Activated naive CD4-positive, alpha-beta T cell treated with anti-CD3 and anti-CD28 coated beads for 36 hours (primary cell): ENCODE measurements at regions not wholly inside any gene's neighbourhood (a gene's known extent, or its start where the extent isn't known, plus 50 kb on each side); places are given as distances from the start of the nearest gene placed in this dataset.
A peak's percentile ranks its signal among the peaks of the same experiment; 100 is the strongest.
"Not testable (repeated sequence)": the region's sequence is repeated elsewhere in the genome, so short reads cannot be mapped to it uniquely, and the experiment has no call there.

Source experiments
- CTCF ChIA-PET: fragments of 350-600 bp; sonication (Branson Sonifier 250); formaldehyde crosslinking; loops from one replicate; lab custom pipeline; 2021; ENCODE audit warnings: antibody characterized with exemption; lab: Charles Lee
- DNase-seq: peaks from one replicate; pipeline ENCODE4 v3.0.0-alpha.2; 2020
- H3K27ac Mint-ChIP-seq: one replicate; pipeline ENCODE4 v1.8.0; 2021; ENCODE audit warnings: mild to moderate bottlenecking, mixed read lengths
- H3K27me3 Mint-ChIP-seq: one replicate; pipeline ENCODE4 v1.8.0; 2021; ENCODE audit warnings: low read depth, mixed read lengths
- H3K36me3 Mint-ChIP-seq: one replicate; pipeline ENCODE4 v1.8.0; 2021; ENCODE audit warnings: low read depth, mixed read lengths
- H3K4me1 Mint-ChIP-seq: one replicate; pipeline ENCODE4 v1.8.0; 2021; ENCODE audit warnings: low read depth, mixed read lengths
- H3K4me3 Mint-ChIP-seq: one replicate; pipeline ENCODE4 v1.8.0; 2021; ENCODE audit warnings: mild to moderate bottlenecking, moderate library complexity, mixed read lengths
- H3K9me3 Mint-ChIP-seq: one replicate; pipeline ENCODE4 v1.8.0; 2021; ENCODE audit warnings: mixed read lengths
- intact Hi-C: fragments of 100-400 bp; cut with micrococcal nuclease; formaldehyde crosslinking; loops from one replicate; pipeline ENCODE4 v1.15.1; 2023

- H3K9me3 Mint-ChIP-seq, H3K36me3 Mint-ChIP-seq, H3K4me3 Mint-ChIP-seq, H3K4me1 Mint-ChIP-seq, H3K27ac Mint-ChIP-seq, DNase-seq, H3K27me3 Mint-ChIP-seq: not testable (repeated sequence)
- CTCF ChIA-PET, result interaction anchor here (1.1 kb wide), 3 partner anchors 63 to 103 kb away, joined by 3 to 5 read pairs (median 3); no protein-coding TSS in a partner anchor
- intact Hi-C loops, result loop anchor here (5.0 to 10.0 kb wide), 2 partner anchors 51 to 408 kb away; partner anchors contain the start of gene LRPAP1
Measured at GRCh38 chr4:3943051-3943450, 176.9 kb downstream of the ADRA2C start.

- H3K27ac Mint-ChIP-seq, result no peak overlapping the region
- CTCF ChIA-PET, result interaction anchor here (1.7 kb wide), 1 partner anchor 9 kb away, joined by 4 read pairs; no protein-coding TSS in a partner anchor
Measured at GRCh38 chr4:3945511-3946290, 179.5 kb downstream of the ADRA2C start.

GRCh38 chr4:3946553-3946952, 180.4 kb downstream of the ADRA2C start:
- not testable (repeated sequence) for H3K4me3 Mint-ChIP-seq, H3K27me3 Mint-ChIP-seq, H3K9me3 Mint-ChIP-seq, DNase-seq, H3K27ac Mint-ChIP-seq, H3K4me1 Mint-ChIP-seq
- intact Hi-C loops, result loop anchor here (10.0 kb wide), 1 partner anchor 412 kb away; the partner anchor contains the start of gene LRPAP1
- peaks cover 15% of the 10 kb centered on the region for H3K36me3 Mint-ChIP-seq
- CTCF ChIA-PET, result interaction anchor here (1.7 kb wide), 1 partner anchor 8 kb away, joined by 4 read pairs; no protein-coding TSS in a partner anchor

More at GRCh38 chr4:3945511-3946290, 179.5 kb downstream of the ADRA2C start:
- Mint-ChIP-seq H3K4me3 (no peak overlapping the region), H3K36me3 (peaks cover 15% of the 10 kb centered on the region), H3K4me1 (peaks cover 7% of the 10 kb centered on the region), H3K9me3 (no peaks in the 10 kb centered on the region), H3K27me3 (no peaks in the 10 kb centered on the region)
- intact Hi-C loops, result loop anchor here (10.0 kb wide), 1 partner anchor 411 kb away; the partner anchor contains the start of gene LRPAP1
- DNase-seq, result no peak

- H3K27ac Mint-ChIP-seq, H3K9me3 Mint-ChIP-seq, H3K4me1 Mint-ChIP-seq, DNase-seq, CTCF ChIA-PET, H3K4me3 Mint-ChIP-seq, H3K27me3 Mint-ChIP-seq: not testable (repeated sequence)
- H3K36me3 Mint-ChIP-seq, result peaks cover 15% of the 10 kb centered on the region
- intact Hi-C loops, result loop anchor here (10.0 kb wide), 1 partner anchor 413 kb away; the partner anchor contains the start of gene LRPAP1
Measured at GRCh38 chr4:3947761-3948160, 181.6 kb downstream of the ADRA2C start.

DNA sequence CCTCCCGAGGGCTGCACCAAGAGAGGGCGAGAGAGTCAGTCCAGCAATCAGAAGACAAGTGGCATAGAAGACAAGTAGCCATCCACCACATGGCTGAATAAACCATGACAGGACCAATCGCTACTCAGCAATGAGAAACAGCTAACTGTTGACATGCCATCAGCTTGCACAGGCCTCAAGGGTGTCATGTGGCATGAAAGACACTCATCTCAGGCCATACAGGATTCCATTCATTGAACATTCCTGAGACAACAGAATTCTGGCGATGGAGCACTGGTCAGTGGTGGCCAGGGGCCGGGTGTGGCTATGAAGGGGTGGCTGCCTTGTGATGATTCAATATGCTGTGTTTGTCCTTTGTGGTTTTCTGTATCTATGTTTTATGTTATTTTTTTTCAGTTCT, 182.0 kb downstream of the ADRA2C start:
- H3K4me3 Mint-ChIP-seq, H3K9me3 Mint-ChIP-seq, H3K27me3 Mint-ChIP-seq, CTCF ChIA-PET, DNase-seq, H3K27ac Mint-ChIP-seq, H3K4me1 Mint-ChIP-seq: not testable (repeated sequence)
- intact Hi-C loops, result loop anchor here (10.0 kb wide), 1 partner anchor 413 kb away; the partner anchor contains the start of gene LRPAP1
- H3K36me3 Mint-ChIP-seq, result peaks cover 15% of the 10 kb centered on the region

- DNase-seq, result peak; percentile 18
- H3K4me3 Mint-ChIP-seq, H3K27ac Mint-ChIP-seq, H3K27me3 Mint-ChIP-seq, H3K9me3 Mint-ChIP-seq, CTCF ChIA-PET: not testable (repeated sequence)
- intact Hi-C loops, result loop anchor here (10.0 kb wide), 1 partner anchor 415 kb away; the partner anchor contains the start of gene LRPAP1
- peaks cover 11% of the 10 kb centered on the region for H3K4me1 Mint-ChIP-seq
- peaks cover 15% of the 10 kb centered on the region for H3K36me3 Mint-ChIP-seq
Measured at GRCh38 chr4:3949916-3950315, 183.7 kb downstream of the ADRA2C start.

DNA sequence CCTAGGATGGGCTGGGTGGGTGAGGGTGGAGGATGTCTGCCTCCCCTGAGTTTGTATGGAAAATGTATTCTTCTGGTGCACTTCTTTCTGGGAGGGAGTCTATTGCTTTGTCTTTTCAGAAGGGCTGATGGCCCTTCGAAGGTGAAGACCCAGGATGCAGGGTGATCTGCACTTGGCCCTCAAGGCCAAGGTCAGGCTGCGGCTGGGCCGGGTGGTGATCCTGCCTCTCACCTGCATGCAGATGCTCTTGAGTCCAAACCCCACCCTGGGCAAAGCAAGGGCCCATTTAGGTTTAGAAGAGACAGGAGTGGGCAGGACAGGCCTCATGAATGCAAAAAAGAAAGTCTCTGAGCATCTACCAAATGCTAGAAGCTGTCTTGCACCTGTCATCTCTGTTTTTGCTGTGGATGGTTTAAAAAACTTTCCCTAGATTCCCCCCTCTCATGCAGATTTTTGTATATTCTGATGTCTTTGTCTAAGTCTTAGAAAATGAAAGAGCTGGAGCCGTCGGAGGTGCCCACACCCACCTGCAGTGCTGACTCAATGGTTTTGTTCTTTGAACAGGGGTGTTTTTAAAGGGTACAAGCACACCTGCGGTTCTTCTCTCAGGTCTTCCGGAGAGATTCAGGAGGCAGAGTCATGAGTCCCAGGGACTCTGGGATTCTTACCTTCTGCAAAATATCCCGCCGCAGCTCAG, 186.4 kb downstream of the ADRA2C start:
- CTCF ChIA-PET, H3K27ac Mint-ChIP-seq, H3K4me3 Mint-ChIP-seq, intact Hi-C loops, DNase-seq, H3K27me3 Mint-ChIP-seq, H3K9me3 Mint-ChIP-seq: not testable (repeated sequence)
- Mint-ChIP-seq H3K4me1 (peaks cover 14% of the 10 kb centered on the region), H3K36me3 (peaks cover 11% of the 10 kb centered on the region)

- intact Hi-C loops, DNase-seq, H3K36me3 Mint-ChIP-seq, H3K4me3 Mint-ChIP-seq, H3K9me3 Mint-ChIP-seq, CTCF ChIA-PET, H3K27me3 Mint-ChIP-seq, H3K27ac Mint-ChIP-seq: not testable (repeated sequence)
- H3K4me1 Mint-ChIP-seq, result peaks cover 14% of the 10 kb centered on the region
Measured at GRCh38 chr4:3953140-3953489, 186.9 kb downstream of the ADRA2C start.

DNA sequence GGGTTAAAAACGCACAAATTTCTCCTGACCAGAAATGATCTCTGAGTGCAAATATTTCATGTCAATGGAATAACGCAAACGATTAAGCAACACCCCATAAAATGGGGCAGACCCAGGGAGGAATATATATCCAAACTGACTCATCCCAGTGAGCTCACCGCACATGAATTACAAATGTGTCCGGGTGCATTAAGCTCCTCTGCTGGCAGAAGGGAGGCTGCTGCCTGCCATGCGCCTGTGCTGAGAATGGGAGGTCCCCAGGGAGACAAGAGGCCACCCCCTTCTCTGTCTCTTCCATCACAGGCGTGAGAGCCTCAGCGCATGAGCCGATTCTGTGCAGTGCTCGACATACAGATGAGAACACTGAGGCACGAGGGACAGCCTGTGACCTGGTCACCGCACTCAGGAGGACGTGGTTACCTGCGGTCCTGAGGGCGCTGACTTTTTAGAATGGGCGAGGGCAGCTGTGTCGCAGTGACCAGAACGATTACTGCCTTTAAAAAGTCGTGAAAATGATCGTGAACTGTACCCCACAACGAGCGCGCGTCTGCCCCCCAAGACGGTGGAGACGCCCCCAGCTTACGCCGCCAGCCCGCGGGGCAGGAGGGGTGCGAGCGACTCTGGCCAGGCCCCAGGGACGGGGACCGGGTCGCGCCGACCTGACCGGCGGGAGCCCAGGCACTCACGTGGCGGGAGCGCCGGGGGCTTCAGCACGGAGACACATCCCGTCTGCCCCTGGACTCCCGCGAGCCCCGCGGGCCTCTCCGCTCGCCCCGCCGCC, 188.5 kb downstream of the ADRA2C start:
- not testable (repeated sequence) for H3K9me3 Mint-ChIP-seq, H3K36me3 Mint-ChIP-seq, H3K27me3 Mint-ChIP-seq
- peak; percentile 84 for DNase-seq
- Mint-ChIP-seq H3K27ac (peak overlapping the region; percentile 89), H3K4me1 (peaks cover 14% of the 10 kb centered on the region), H3K4me3 (peak overlapping the region; percentile 88)
- CTCF ChIA-PET, result interaction anchor here (1.5 kb wide), 1 partner anchor 8 kb away, joined by 4 read pairs; no protein-coding TSS in a partner anchor
- intact Hi-C loops, result loop anchor here (1.0 kb wide), 3 partner anchors 294 to 880 kb away; partner anchors contain the start of genes HTT, HTT-AS, LYAR and TMEM128

DNA sequence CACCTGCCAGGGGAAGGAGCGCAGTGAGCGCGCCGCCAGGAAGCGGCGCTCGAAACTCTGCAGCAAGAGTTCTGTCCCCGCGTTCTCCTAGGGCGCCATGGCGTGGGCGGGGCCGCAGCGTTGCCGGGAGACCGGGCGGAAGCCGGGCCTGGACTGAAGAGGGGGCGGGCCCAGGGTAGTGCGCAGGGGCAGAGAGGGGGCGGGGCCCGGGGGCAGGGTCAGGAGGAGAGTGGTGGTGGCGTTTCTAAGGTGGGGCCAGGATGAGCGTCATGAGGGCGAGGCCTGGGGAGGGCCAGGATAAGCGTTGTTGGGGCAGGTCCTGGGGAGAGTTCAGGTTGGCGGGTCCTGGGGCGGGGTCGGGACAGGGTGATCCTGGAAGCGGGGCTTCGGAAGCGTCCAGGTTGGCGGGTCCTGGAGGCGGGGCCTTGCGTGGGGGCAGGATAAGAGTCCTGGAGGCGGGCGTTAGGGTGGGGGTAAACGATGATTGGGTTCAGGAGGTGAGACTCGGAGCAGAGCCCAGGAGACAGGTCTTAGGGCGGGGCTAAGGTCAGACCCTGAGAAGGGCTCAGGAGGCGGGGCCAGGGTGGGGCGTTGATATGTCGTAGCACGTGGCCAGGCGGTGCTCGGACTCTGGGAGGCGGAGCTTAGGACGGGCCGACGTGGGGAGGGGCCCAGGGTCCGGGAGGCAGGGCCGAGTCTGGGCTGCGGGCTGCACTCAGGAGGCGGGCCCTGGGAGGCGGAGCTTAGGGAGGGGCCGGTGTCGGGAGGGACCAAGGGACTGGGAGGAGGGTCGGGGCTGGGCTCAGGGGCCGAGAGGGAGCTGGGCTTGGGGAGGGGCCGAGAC, 189.4 kb downstream of the ADRA2C start:
- not testable (repeated sequence) for H3K27me3 Mint-ChIP-seq, H3K36me3 Mint-ChIP-seq, H3K9me3 Mint-ChIP-seq
- intact Hi-C loops, result loop anchor here (1.0 kb wide), 3 partner anchors 293 to 881 kb away; partner anchors contain the start of genes HTT, HTT-AS, LYAR and TMEM128
- peak overlapping the region; percentile 84 for H3K27ac Mint-ChIP-seq
- CTCF ChIA-PET, result interaction anchor here (1.5 kb wide), 1 partner anchor 9 kb away, joined by 4 read pairs; no protein-coding TSS in a partner anchor
- DNase-seq, result peak; percentile 99
- peaks cover 14% of the 10 kb centered on the region for H3K4me1 Mint-ChIP-seq
- H3K4me3 Mint-ChIP-seq, result peak overlapping the region; percentile 88

GRCh38 chr4:3956165-3956867, 190.1 kb downstream of the ADRA2C start:
- H3K36me3 Mint-ChIP-seq, CTCF ChIA-PET, intact Hi-C loops: not testable (repeated sequence)

More at GRCh38 chr4:3956165-3956867, 190.1 kb downstream of the ADRA2C start:
- not testable (repeated sequence) for DNase-seq, H3K27me3 Mint-ChIP-seq, H3K9me3 Mint-ChIP-seq
- Mint-ChIP-seq H3K27ac (peak overlapping the region; percentile 84), H3K4me1 (peaks cover 14% of the 10 kb centered on the region), H3K4me3 (peak overlapping the region; percentile 88)
